ENCODE measurements at regions not wholly inside any gene's neighbourhood (a gene's known extent, or its start where the extent isn't known, plus 50 kb on each side); places are given as distances from the start of the nearest gene placed in this dataset.

GRCh38 chr15:48029642-48030041, 91.1 kb upstream of the SLC24A5 start:
- TF ChIP-seq CTCF (IDR thresholded peaks at IDR 0.05): no peak
- TF ChIP-seq EZH2 (IDR thresholded peaks at IDR 0.05): no peak
